ENCODE measurements at regions not wholly inside any gene's neighbourhood (a gene's known extent, or its start where the extent isn't known, plus 50 kb on each side); places are given as distances from the start of the nearest gene placed in this dataset.

DNA sequence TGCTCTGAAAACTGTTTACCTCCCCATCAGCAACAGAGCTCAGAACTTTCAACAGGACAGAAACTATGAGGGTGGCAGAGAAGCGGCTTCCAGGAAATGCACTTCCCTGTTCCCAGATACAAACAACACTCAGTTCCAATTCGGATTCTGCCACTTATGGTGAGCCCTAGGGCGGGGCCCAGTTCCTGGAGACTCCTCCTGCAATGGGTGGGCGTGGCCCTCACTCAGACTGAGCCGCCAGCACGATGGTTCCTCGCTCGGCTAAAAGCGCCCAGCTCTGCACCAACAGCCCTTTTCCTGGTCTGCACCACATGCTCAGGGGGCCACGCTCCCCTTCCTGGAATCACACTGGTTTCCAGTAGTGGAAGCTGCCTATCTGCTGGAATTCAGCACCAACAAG is 314.1 kb downstream of the CTTN start:
- ATAC-seq = no peak
- Histone ChIP-seq H3K27ac (no peak overlapping the region), H3K36me3 (ENCODE audit: insufficient read depth in 1 of 2, low read depth in 1 of 2) (no peaks in the 10 kb centered on the region), H3K4me1 (no peaks in the 10 kb centered on the region), H3K4me3 (no peak overlapping the region), H3K9me3 (no peaks in the 10 kb centered on the region), H3K27me3 (ENCODE audit: insufficient read depth in 3 of 3, low read length in 2 of 3) (peaks cover 0 to 69% (median 21%) of the 10 kb centered on the region in 3 donors)
- intact Hi-C loops (cut with DNase I) = no loop called here
- no peak for DNase-seq
- WGBS, 3 donors = 35 to 46% (median 43%) methylated on average over 10 of the region's 10 CpGs
- no peak for TF ChIP-seq CTCF (IDR thresholded peaks at IDR 0.05)

DNA sequence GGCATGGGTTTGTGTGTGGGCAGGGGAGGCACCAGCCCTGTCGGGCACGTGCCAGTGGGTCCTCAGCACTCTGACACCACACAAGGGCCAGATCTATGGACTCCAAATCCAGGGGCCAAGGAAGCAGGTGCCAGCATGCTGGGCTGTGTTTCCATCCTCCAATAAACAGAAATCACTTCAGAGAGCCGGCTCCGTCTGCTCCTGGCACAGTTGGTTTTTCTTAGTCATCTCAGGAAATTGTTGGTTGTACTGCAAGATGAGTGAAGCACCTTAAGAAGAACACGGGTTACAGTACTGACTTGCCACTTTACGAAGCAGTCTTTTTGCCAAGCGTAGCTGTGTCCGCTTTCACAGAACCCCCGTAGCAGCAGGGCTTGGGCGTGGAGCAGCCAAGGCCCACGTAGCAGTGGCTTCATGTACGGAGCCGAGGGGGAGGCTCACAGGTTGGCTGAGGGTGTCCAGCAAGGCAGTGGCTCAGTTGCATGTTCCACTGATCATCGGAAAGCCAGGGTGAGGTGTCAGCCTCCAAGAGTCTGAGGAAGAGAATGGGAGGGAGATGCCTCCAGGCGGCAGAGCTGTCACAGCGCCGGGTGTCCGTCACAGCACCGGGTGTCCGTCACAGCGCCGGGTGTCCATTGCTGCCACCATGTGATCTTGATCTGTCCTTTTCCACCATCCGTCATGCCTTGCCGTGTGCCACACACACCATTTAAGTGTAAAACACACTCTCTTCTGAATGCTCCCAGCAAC is 314.9 kb downstream of the CTTN start:
- Histone ChIP-seq H3K4me3 (no peak overlapping the region), H3K27me3 (ENCODE audit: insufficient read depth in 3 of 3, low read length in 2 of 3) (peaks cover 0 to 73% (median 21%) of the 10 kb centered on the region in 3 donors), H3K36me3 (ENCODE audit: insufficient read depth in 1 of 2, low read depth in 1 of 2) (no peaks in the 10 kb centered on the region), H3K27ac (no peak overlapping the region), H3K9me3 (no peaks in the 10 kb centered on the region), H3K4me1 (no peaks in the 10 kb centered on the region)
- intact Hi-C loops (cut with DNase I) = no loop called here
- no peak for ATAC-seq
- no peak for TF ChIP-seq CTCF (IDR thresholded peaks at IDR 0.05)
- DNase-seq = no peak
- 79 to 86% (median 80%) methylated on average over 24 of the region's 24 CpGs for WGBS, 3 donors

GRCh38 chr11:70713988-70714665 is 315.8 kb downstream of the CTTN start:
- no peaks in the 10 kb centered on the region for H3K9me3 ChIP-seq
- H3K36me3 ChIP-seq (ENCODE audit: insufficient read depth in 1 of 2, low read depth in 1 of 2) = no peaks in the 10 kb centered on the region
- intact Hi-C loops (cut with DNase I) = no loop called here
- ATAC-seq (no peak), DNase-seq (no peak)
- TF ChIP-seq CTCF (IDR thresholded peaks at IDR 0.05) = no peak
- H3K27ac ChIP-seq = no peak overlapping the region
- H3K4me3 ChIP-seq = no peak overlapping the region
- 59 to 79% (median 70%) methylated on average over 9 to 10 of the region's 10 CpGs for WGBS, 3 donors
- H3K4me1 ChIP-seq = no peaks in the 10 kb centered on the region
- H3K27me3 ChIP-seq (ENCODE audit: insufficient read depth in 3 of 3, low read length in 2 of 3) = peaks cover 0 to 73% (median 21%) of the 10 kb centered on the region in 3 donors

GRCh38 chr11:70715166-70715951 is 317.0 kb downstream of the CTTN start:
- no peak for TF ChIP-seq CTCF (IDR thresholded peaks at IDR 0.05)
- intact Hi-C loops (cut with DNase I) = no loop called here
- no peak overlapping the region for H3K4me3 ChIP-seq
- no peak for ATAC-seq
- no peaks in the 10 kb centered on the region for H3K4me1 ChIP-seq
- peaks cover 0 to 73% (median 21%) of the 10 kb centered on the region in 3 donors for H3K27me3 ChIP-seq (ENCODE audit: insufficient read depth in 3 of 3, low read length in 2 of 3)
- 61 to 65% (median 63%) methylated on average over 15 of the region's 15 CpGs for WGBS, 3 donors
- H3K36me3 ChIP-seq (ENCODE audit: insufficient read depth in 1 of 2, low read depth in 1 of 2) = no peaks in the 10 kb centered on the region
- peak in 1 of 2 donors; percentile 32 for DNase-seq
- H3K9me3 ChIP-seq = no peaks in the 10 kb centered on the region
- no peak overlapping the region for H3K27ac ChIP-seq
